C4-2B (cell line): ENCODE measurements at regions not wholly inside any gene's neighbourhood (a gene's known extent, or its start where the extent isn't known, plus 50 kb on each side); places are given as distances from the start of the nearest gene placed in this dataset.

Experiments
- ZFX ChIP-seq: fragments of 450-650 bp; IDR thresholded peaks from 2 replicates; pipeline ENCODE4 v1.6.1; 2017
- TF ChIP-seq, protein P1 (sequence below): fragments of 450-650 bp; conservative IDR thresholded peaks from 2 replicates; pipeline ENCODE4 v1.5.1; 2017; ENCODE audit warnings: mild to moderate bottlenecking

DNA sequence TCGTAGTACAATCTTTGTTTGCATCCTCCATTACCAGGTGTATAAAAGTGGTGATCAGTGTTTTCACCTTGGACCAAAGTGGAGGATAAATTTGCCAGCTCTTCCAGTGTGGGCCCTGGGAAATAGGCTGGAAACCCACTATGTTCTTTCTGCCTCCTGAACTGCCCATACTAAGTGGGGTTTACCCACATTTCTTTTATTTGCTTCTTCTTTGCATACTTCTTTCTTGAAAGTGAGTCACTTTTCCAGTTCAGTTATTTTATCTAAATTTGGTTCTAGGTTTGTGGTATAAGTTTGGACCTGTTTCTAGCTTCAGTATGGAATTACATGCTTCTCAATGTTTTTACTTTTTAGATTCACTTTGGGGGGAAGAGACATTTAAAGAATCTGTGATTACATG lies 126.2 kb upstream of the ACBD5 start:
- TF ChIP-seq, protein P1, sequence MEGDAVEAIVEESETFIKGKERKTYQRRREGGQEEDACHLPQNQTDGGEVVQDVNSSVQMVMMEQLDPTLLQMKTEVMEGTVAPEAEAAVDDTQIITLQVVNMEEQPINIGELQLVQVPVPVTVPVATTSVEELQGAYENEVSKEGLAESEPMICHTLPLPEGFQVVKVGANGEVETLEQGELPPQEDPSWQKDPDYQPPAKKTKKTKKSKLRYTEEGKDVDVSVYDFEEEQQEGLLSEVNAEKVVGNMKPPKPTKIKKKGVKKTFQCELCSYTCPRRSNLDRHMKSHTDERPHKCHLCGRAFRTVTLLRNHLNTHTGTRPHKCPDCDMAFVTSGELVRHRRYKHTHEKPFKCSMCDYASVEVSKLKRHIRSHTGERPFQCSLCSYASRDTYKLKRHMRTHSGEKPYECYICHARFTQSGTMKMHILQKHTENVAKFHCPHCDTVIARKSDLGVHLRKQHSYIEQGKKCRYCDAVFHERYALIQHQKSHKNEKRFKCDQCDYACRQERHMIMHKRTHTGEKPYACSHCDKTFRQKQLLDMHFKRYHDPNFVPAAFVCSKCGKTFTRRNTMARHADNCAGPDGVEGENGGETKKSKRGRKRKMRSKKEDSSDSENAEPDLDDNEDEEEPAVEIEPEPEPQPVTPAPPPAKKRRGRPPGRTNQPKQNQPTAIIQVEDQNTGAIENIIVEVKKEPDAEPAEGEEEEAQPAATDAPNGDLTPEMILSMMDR = no peak
- no peak for TF ChIP-seq ZFX
